Spleen (tissue), 7 donors: ENCODE measurements at regions not wholly inside any gene's neighbourhood (a gene's known extent, or its start where the extent isn't known, plus 50 kb on each side); places are given as distances from the start of the nearest gene placed in this dataset.

ENCODE experiments used
- POLR2AphosphoS5 ChIP-seq, 3 donors: sonication (generic); formaldehyde crosslinking; IDR thresholded peaks; one replicate each; pipeline ENCODE4 v1.5.1; 2017; ENCODE audit warnings: antibody characterized with exemption in 3 of 3
- TF ChIP-seq, protein P1 (sequence below), 11 experiments: fragments of 200-600 bp in 7 of 11; fragments of 450-650 bp in 4 of 11; sonication (generic) in 4 of 11; IDR thresholded peaks in 8 of 11; conservative IDR thresholded peaks in 3 of 11; 1 replicate in 7 of 11; 2 replicates in 4 of 11; pipeline versions ENCODE4 v1.4.0 to v1.8.0; 2016 to 2021; ENCODE audit warnings: antibody characterized with exemption in 11 of 11, inconsistent platforms in 4 of 11, mild to moderate bottlenecking in 1 of 11
- donor health status: DM: no; HTN: no; CAD: no; lungs with moderate emphysema.
- donor health status: DM: no; HTN: no; CAD: no.
- donor health status: DM: no; HTN: no; CAD: no.

DNA sequence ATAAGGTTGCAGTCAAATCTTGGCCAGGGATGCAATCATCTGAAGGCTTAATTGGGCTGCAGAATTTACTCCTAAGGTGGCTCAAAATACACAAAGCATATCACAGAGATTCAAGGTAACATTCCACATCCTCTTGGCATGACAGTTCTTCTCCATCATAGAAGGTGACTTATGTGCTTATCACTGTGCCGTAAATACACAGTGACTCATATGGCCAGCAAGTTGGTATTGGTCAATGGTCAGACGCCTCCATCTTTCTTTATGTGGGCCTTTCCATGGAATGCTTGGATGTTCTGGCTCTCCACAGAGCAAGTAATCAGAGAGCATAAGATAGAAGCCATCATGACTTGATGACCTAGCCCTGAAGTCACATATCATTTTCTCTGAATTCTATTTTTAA lies 168.8 kb upstream of the ST8SIA2 start:
- no peak for TF ChIP-seq POLR2AphosphoS5 (IDR thresholded peaks at IDR 0.05)
- TF ChIP-seq, protein P1, sequence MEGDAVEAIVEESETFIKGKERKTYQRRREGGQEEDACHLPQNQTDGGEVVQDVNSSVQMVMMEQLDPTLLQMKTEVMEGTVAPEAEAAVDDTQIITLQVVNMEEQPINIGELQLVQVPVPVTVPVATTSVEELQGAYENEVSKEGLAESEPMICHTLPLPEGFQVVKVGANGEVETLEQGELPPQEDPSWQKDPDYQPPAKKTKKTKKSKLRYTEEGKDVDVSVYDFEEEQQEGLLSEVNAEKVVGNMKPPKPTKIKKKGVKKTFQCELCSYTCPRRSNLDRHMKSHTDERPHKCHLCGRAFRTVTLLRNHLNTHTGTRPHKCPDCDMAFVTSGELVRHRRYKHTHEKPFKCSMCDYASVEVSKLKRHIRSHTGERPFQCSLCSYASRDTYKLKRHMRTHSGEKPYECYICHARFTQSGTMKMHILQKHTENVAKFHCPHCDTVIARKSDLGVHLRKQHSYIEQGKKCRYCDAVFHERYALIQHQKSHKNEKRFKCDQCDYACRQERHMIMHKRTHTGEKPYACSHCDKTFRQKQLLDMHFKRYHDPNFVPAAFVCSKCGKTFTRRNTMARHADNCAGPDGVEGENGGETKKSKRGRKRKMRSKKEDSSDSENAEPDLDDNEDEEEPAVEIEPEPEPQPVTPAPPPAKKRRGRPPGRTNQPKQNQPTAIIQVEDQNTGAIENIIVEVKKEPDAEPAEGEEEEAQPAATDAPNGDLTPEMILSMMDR (IDR thresholded peaks at IDR 0.05 in 8 of 11, conservative IDR thresholded peaks at IDR 0.05 in 3 of 11) = no peak
